Nucleus accumbens (tissue), 56 donors: ENCODE measurements at regions not wholly inside any gene's neighbourhood (a gene's known extent, or its start where the extent isn't known, plus 50 kb on each side); places are given as distances from the start of the nearest gene placed in this dataset.

Experiments used
- DNase-seq, 56 donors: peaks; one replicate each; lab custom pipeline; 2025; lab: John Stamatoyannopoulos, UW

- DNase-seq = no peak
Observed at GRCh38 chr5:126357585-126358342, 65.4 kb upstream of the GRAMD2B start.

GRCh38 chr5:126358525-126358924 is 64.7 kb upstream of the GRAMD2B start:
- no peak for DNase-seq

- no peak for DNase-seq
Observed at GRCh38 chr5:126359884-126360283, 63.3 kb upstream of the GRAMD2B start.

GRCh38 chr5:126360467-126360866 is 62.7 kb upstream of the GRAMD2B start:
- DNase-seq = no peak

GRCh38 chr5:126363658-126364057 is 59.6 kb upstream of the GRAMD2B start:
- DNase-seq = no peak

GRCh38 chr5:126364206-126364902 is 58.9 kb upstream of the GRAMD2B start:
- DNase-seq = no peak

- DNase-seq = no peak
Observed at GRCh38 chr5:126365446-126366198, 57.6 kb upstream of the GRAMD2B start.

- DNase-seq = no peak
Observed at GRCh38 chr5:126366199-126366560, 57.0 kb upstream of the GRAMD2B start.

- no peak for DNase-seq
Observed at GRCh38 chr5:126368239-126368812, 54.9 kb upstream of the GRAMD2B start.

- no peak for DNase-seq
Observed at GRCh38 chr5:126369083-126369482, 54.1 kb upstream of the GRAMD2B start.

GRCh38 chr5:126369995-126370731 is 53.0 kb upstream of the GRAMD2B start:
- DNase-seq = no peak

GRCh38 chr5:126370796-126371718 is 52.2 kb upstream of the GRAMD2B start:
- no peak for DNase-seq

GRCh38 chr5:126373375-126374108 is 49.7 kb upstream of the GRAMD2B start:
- DNase-seq = no peak
